ENCODE measurements at regions not wholly inside any gene's neighbourhood (a gene's known extent, or its start where the extent isn't known, plus 50 kb on each side); places are given as distances from the start of the nearest gene placed in this dataset.

DNA sequence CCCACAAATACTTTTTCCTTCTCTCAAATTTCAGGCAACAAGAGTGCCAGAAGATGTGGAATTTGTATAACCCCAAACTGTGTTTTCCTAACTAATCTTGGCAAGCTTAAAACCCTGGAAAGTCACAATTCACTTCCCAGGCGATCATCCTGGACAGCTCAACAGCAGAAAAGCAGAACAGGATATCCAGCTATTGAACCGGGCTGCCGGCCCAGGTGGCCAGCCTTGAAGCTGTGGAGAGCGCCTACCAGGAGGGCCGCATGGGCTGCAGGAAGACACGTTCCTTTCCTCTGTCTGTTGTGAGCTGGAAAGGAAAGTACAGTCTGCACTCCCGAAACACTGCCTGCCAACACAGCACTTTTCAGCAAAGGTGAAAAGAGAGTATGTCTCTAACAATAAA is 719.7 kb upstream of the MARCKS start:
- TF ChIP-seq CTCF (IDR thresholded peaks at IDR 0.05) (no peak), POLR2A (IDR thresholded peaks at IDR 0.05) (no peak), POLR2AphosphoS5 (IDR thresholded peaks at IDR 0.05) (no peak), EP300 (IDR thresholded peaks at IDR 0.05) (no peak)
